Stimulated activated CD4-positive, alpha-beta T cell treated with anti-CD3 and anti-CD28 coated beads, Interleukin-4, amount 100 ng/mL, for 48 hours (primary cell): ENCODE measurements at regions not wholly inside any gene's neighbourhood (a gene's known extent, or its start where the extent isn't known, plus 50 kb on each side); places are given as distances from the start of the nearest gene placed in this dataset.
"Not testable (repeated sequence)": the region's sequence is repeated elsewhere in the genome, so short reads cannot be mapped to it uniquely, and the experiment has no call there.

Source experiments
- DNase-seq, 2 donors: peaks; one replicate each; pipeline ENCODE4 v3.0.0-alpha.2; 2020; ENCODE audit warnings: low read depth in 2 of 2

DNA sequence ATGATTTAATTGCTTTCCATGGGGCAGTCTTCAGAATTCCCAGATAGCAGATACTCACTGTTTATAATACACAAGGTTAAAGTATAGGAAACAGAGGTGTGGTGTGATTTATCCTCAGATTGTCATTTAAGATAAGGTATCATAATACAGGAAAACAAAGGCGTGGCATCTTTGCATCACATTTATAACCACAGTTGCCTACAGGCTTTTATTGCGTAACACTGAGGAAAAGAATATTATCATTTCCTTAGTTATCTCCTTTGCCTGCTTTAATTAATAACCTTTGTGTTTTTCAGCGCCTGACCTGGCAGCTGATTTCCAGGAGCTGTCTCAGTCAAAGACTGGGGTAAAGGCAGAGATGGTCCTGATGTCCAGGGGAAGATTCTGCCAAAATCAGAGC is 68.8 kb downstream of the SSX7 start:
- no peak for DNase-seq

DNA sequence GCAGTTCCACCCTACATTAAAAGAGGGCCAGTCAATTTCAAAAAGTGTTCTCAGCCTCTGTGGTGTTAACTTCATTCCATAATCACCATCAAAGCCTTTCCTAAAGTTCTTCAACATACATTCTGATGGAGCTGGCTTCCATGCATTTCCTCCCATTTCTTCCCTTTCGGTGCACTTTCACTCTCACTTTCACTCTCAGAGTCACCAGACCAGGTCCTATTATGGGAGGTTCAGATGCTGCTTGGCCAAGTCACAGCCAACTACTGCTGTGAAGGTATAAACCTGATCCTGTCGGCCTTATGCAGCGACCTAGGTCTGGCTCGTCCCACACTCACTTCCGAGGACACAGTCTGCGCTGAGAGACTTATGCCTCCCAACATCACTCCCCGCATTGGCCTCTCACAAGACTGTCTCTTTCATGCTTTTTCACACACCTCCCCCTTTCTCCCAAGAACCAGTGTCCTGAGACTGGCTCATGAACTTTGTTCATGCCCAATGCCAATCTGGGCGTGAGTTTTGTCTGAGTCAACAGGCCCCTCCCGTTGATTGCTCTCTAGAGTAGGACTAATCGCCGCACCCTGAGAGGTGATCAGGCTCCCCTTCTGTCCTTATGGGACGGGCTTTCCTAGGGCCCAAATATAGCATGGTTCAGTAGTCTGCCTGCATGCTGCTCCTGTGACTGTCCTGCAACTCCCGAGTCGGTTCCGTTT is 60.8 kb upstream of the XAGE1B start:
- no peak for DNase-seq

DNA sequence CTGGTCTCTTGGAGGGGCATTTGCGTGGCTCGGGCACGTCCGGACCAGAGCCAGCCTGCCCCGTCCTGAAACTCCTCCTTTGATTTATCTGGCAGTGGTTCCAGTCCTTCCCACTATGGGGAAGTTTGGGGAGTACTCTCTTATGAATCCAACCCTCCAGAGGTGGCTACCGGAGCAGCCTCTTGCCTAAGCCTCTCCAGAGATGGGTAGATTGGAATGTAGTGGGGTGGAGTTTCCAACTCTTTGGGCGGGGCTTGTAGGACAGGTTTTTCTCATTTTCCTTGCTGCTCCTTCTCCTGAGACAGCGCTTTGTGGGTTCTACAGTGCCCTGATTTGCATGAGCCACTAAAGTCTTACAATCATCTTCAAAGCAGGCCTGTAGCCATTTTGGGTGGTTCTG is 60.1 kb upstream of the XAGE1B start:
- no peak for DNase-seq

DNA sequence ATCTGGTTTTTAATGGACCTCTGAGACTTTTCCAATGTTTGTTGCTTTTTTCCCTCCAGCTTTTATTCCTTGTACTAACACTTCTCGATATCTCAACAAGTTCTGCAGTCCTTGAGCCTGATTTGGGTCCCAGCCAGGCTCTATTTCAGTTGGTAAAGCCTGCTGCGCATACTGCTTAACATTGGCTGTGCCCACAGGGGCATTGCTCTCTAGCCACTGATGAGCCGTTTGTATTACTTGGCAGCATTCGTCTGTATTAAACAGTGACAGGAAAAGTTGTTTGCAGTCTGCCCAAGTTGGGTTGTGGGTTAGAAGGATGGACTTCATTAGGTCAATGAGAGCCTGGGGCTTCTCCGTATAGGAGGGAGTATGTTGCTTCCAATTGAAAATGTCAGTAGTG is 59.6 kb upstream of the XAGE1B start:
- no peak for DNase-seq

DNA sequence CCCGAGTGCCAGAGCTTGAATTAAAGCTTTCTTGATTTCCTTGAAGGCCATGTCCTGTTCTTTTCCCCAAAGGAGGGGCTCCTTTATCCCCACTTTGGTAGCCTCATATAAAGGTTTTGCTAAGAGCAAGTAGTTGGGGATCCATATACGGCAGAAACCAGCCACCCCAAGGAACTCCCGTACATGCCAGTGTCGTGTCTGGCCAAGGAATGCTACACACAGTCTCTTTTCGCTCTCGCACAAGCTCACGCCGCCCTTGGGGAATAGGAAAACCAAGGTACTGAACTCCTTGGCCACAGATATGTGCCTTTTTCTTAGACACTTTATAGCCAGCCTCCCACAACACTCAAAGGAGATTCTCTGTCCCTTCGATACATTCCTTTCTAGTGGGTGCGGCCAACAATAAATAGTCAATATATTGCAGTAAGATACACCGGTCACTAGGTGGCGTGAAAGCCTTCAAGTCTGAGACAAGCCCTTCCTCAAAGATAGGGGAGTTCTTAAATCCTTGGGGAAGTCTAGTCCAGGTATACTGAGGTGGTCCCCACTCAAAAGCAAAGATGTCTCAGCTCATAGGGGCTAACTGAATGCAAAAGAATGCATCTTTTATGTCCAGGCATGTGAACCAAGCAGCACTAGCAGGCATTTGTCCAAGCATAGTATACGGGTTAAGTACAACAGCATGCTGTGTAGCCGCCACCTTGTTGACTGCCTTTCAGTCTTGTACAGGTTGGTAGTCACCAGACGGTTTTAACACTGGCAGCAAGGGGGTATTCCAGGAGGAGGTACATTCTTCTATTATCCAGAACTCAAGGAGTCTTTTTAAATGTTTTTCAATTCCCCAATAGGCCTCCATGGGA is 57.8 kb upstream of the XAGE1B start:
- DNase-seq: peak in 1 of 2 donors; percentile 7

DNA sequence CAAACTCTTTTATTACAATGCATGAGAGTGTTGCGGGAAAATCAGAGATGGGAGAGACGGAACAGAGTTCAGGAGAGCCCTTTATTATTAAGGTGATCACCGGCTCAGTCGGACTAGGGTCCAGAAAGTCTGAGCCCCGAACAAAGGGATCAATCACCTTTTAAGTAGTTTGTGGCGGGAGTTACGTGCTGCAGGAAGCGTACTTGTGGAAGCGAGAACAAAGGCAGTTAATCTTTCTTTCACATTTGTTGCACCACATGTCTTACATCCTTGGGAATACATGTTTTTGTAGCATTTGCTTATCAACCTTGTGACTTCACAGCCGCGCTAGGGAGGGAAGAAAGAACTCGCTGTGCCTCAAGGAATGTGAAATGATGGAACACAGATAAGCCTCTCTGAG is 51.3 kb upstream of the XAGE1B start:
- DNase-seq: not testable (repeated sequence)
